ENCODE measurements at regions not wholly inside any gene's neighbourhood (a gene's known extent, or its start where the extent isn't known, plus 50 kb on each side); places are given as distances from the start of the nearest gene placed in this dataset.

DNA sequence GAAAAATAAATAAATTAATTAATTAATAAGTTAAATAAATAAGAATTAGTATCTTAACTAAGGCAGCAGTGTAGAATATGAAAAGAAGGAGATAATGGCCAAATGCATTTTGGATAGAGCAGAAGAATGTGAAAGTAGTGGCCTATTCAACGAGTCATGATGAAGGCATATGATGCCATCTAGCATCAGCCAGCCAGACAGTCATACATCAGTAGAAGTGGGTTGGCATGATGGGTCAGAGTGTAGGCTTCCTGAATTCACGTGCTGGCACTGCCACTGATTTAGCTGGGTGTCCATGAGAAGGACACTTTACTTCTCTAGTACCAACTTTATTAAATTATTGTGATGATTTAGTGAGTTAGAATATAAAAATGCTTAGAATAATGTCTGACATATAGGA lies 256.1 kb upstream of the ARPP21 start:
- TF ChIP-seq, protein P1, sequence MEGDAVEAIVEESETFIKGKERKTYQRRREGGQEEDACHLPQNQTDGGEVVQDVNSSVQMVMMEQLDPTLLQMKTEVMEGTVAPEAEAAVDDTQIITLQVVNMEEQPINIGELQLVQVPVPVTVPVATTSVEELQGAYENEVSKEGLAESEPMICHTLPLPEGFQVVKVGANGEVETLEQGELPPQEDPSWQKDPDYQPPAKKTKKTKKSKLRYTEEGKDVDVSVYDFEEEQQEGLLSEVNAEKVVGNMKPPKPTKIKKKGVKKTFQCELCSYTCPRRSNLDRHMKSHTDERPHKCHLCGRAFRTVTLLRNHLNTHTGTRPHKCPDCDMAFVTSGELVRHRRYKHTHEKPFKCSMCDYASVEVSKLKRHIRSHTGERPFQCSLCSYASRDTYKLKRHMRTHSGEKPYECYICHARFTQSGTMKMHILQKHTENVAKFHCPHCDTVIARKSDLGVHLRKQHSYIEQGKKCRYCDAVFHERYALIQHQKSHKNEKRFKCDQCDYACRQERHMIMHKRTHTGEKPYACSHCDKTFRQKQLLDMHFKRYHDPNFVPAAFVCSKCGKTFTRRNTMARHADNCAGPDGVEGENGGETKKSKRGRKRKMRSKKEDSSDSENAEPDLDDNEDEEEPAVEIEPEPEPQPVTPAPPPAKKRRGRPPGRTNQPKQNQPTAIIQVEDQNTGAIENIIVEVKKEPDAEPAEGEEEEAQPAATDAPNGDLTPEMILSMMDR (IDR thresholded peaks at IDR 0.05), result no peak
- no peak for TF ChIP-seq EP300 (IDR thresholded peaks at IDR 0.05)

All from tibial nerve (tissue), 4 donors.